ENCODE measurements at regions not wholly inside any gene's neighbourhood (a gene's known extent, or its start where the extent isn't known, plus 50 kb on each side); places are given as distances from the start of the nearest gene placed in this dataset.

DNA sequence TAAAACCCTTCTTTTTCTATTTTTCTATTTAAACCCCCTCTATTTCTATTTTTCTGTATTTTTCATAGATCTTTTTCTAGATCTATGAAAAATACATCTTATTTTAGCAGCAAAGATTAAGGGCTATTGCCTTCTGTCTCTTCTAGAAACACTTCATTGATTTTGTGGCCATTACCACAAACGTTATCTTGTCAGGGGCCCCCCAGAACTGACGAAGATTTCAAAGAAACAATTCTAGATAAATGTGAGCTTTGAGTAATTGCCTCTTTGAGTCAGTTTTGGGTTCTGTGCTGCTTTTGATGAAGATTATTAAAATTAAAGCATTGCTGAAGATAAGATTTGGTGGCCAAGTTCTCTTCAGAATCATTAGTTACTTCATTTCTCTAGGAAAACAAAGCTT lies 279.6 kb upstream of the PEX5L start:
- POLR2A ChIA-PET: no interaction called here
- TF ChIP-seq CHD2 (IDR thresholded peaks at IDR 0.05; ENCODE audit: low read length, partially characterized antibody) (no peak), TCF12 (IDR thresholded peaks at IDR 0.05) (no peak), MEF2A (IDR thresholded peaks at IDR 0.05; ENCODE audit: borderline replicate concordance, low read depth) (no peak), PBX3 (IDR thresholded peaks at IDR 0.05) (no peak), RCOR1 (IDR thresholded peaks at IDR 0.05; ENCODE audit: low read length) (no peak), EZH2phosphoT487 (IDR thresholded peaks at IDR 0.05; ENCODE audit: borderline replicate concordance, low read depth) (no peak), GATA2 (CRISPR knock-in tag; IDR thresholded peaks at IDR 0.05) (no peak), SIN3A (IDR thresholded peaks at IDR 0.05; ENCODE audit: borderline replicate concordance, low read depth, low read length) (no peak), USF1 (IDR thresholded peaks at IDR 0.05; ENCODE audit: borderline replicate concordance, low read depth) (no peak), EP300 (IDR thresholded peaks at IDR 0.05; ENCODE audit: borderline replicate concordance in 1 of 2, low read depth in 1 of 2, low read length in 1 of 2) (no peak)
- TF ChIP-seq, protein P1, sequence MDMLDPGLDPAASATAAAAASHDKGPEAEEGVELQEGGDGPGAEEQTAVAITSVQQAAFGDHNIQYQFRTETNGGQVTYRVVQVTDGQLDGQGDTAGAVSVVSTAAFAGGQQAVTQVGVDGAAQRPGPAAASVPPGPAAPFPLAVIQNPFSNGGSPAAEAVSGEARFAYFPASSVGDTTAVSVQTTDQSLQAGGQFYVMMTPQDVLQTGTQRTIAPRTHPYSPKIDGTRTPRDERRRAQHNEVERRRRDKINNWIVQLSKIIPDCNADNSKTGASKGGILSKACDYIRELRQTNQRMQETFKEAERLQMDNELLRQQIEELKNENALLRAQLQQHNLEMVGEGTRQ (IDR thresholded peaks at IDR 0.05; ENCODE audit: borderline replicate concordance, low read depth, low read length): no peak
- TF ChIP-seq, protein P2, sequence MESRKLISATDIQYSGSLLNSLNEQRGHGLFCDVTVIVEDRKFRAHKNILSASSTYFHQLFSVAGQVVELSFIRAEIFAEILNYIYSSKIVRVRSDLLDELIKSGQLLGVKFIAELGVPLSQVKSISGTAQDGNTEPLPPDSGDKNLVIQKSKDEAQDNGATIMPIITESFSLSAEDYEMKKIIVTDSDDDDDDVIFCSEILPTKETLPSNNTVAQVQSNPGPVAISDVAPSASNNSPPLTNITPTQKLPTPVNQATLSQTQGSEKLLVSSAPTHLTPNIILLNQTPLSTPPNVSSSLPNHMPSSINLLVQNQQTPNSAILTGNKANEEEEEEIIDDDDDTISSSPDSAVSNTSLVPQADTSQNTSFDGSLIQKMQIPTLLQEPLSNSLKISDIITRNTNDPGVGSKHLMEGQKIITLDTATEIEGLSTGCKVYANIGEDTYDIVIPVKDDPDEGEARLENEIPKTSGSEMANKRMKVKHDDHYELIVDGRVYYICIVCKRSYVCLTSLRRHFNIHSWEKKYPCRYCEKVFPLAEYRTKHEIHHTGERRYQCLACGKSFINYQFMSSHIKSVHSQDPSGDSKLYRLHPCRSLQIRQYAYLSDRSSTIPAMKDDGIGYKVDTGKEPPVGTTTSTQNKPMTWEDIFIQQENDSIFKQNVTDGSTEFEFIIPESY (IDR thresholded peaks at IDR 0.05; ENCODE audit: borderline replicate concordance, low read depth): no peak
- TF ChIP-seq, protein P3, sequence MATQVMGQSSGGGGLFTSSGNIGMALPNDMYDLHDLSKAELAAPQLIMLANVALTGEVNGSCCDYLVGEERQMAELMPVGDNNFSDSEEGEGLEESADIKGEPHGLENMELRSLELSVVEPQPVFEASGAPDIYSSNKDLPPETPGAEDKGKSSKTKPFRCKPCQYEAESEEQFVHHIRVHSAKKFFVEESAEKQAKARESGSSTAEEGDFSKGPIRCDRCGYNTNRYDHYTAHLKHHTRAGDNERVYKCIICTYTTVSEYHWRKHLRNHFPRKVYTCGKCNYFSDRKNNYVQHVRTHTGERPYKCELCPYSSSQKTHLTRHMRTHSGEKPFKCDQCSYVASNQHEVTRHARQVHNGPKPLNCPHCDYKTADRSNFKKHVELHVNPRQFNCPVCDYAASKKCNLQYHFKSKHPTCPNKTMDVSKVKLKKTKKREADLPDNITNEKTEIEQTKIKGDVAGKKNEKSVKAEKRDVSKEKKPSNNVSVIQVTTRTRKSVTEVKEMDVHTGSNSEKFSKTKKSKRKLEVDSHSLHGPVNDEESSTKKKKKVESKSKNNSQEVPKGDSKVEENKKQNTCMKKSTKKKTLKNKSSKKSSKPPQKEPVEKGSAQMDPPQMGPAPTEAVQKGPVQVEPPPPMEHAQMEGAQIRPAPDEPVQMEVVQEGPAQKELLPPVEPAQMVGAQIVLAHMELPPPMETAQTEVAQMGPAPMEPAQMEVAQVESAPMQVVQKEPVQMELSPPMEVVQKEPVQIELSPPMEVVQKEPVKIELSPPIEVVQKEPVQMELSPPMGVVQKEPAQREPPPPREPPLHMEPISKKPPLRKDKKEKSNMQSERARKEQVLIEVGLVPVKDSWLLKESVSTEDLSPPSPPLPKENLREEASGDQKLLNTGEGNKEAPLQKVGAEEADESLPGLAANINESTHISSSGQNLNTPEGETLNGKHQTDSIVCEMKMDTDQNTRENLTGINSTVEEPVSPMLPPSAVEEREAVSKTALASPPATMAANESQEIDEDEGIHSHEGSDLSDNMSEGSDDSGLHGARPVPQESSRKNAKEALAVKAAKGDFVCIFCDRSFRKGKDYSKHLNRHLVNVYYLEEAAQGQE (IDR thresholded peaks at IDR 0.05; ENCODE audit: low read depth, low read length): no peak

More for the DNA sequence above, 279.6 kb upstream of the PEX5L start:
- DNase-seq: no peak
- Histone ChIP-seq H2AFZ (ENCODE audit: low read depth) (0 out of 2 replicates have a peak overlapping the region, but pooled peaks have one; percentile 42), H3K27ac (ENCODE audit: low read depth in 2 of 2, low read length in 1 of 2) (no peak overlapping the region), H3K4me3 (ENCODE audit: low read depth in 2 of 2, low read length in 1 of 2) (no peak overlapping the region), H3K27me3 (ENCODE audit: insufficient read depth) (no peaks in the 10 kb centered on the region), H3K4me2 (no peak overlapping the region), H3F3A (replicated peaks; ENCODE audit: insufficient read depth) (no peaks in the 10 kb centered on the region), H3K79me2 (ENCODE audit: insufficient read depth) (no peaks in the 10 kb centered on the region), H3K36me3 (replicated peaks in 1 of 2; ENCODE audit: control insufficient read depth in 1 of 2, insufficient read depth in 2 of 2, low read length in 1 of 2) (no peaks in the 10 kb centered on the region), H3K9ac (no peak overlapping the region), H3K9me2 (no peaks in the 10 kb centered on the region), H3K4me1 (ENCODE audit: control insufficient read depth in 1 of 2, insufficient read depth in 2 of 2, low read depth in 1 of 2, low read length in 1 of 2) (no peaks in the 10 kb centered on the region), H4K20me1 (ENCODE audit: insufficient read depth) (no peaks in the 10 kb centered on the region), H3K9me3 (no peaks in the 10 kb centered on the region)
- WGBS (ENCODE audit: low lambda C conversion rate): 15% methylated on average over 2 of the region's 2 CpGs
- CTCF ChIA-PET: no interaction called here

Measured in SK-N-SH (cell line).